Activated CD8-positive, alpha-beta T cell treated with anti-CD3 and anti-CD28 coated beads for 36 hours (primary cell): ENCODE measurements at regions not wholly inside any gene's neighbourhood (a gene's known extent, or its start where the extent isn't known, plus 50 kb on each side); places are given as distances from the start of the nearest gene placed in this dataset.

Experiments
- ATAC-seq: fragments of 200-7000 bp; cut with Tn5 transposase; one replicate; pipeline ENCODE4 v1.10.0; 2021; ENCODE audit warnings: mild to moderate bottlenecking, moderate library complexity
- CTCF ChIA-PET: fragments of 350-600 bp; sonication (Branson Sonifier 250); formaldehyde crosslinking; loops from one replicate; lab custom pipeline; 2021; ENCODE audit warnings: antibody characterized with exemption; lab: Charles Lee
- POLR2A ChIA-PET: fragments of 350-600 bp; sonication (Branson Sonifier 250); formaldehyde crosslinking; loops from one replicate; lab custom pipeline; 2021; ENCODE audit warnings: antibody characterized with exemption; lab: Charles Lee
- DNase-seq: peaks from one replicate; pipeline ENCODE4 v3.0.0-alpha.2; 2020
- H3K27ac Mint-ChIP-seq: one replicate; pipeline ENCODE4 v1.8.0; 2021; ENCODE audit warnings: mild to moderate bottlenecking, mixed read lengths
- H3K27me3 Mint-ChIP-seq: one replicate; pipeline ENCODE4 v1.8.0; 2021; ENCODE audit warnings: mixed read lengths
- H3K36me3 Mint-ChIP-seq: one replicate; pipeline ENCODE4 v1.8.0; 2021; ENCODE audit warnings: low read depth, mixed read lengths
- H3K4me1 Mint-ChIP-seq: one replicate; pipeline ENCODE4 v1.8.0; 2021; ENCODE audit warnings: low read depth, mixed read lengths
- H3K4me3 Mint-ChIP-seq: one replicate; pipeline ENCODE4 v1.8.0; 2021; ENCODE audit warnings: mild to moderate bottlenecking, moderate library complexity, mixed read lengths
- H3K9me3 Mint-ChIP-seq: one replicate; pipeline ENCODE4 v1.8.0; 2021; ENCODE audit warnings: mixed read lengths
- CTCF ChIP-seq: fragments of 200-600 bp; IDR thresholded peaks from one replicate; pipeline ENCODE4 v1.8.0; 2022; ENCODE audit warnings: antibody characterized with exemption, mild to moderate bottlenecking
- intact Hi-C: fragments of 100-400 bp; cut with micrococcal nuclease; formaldehyde crosslinking; loops from one replicate; pipeline ENCODE4 v1.10.0; 2022

GRCh38 chr2:128377071-128377910 is 58.6 kb upstream of the HS6ST1 start:
- Mint-ChIP-seq H3K4me1 (peaks cover 15% of the 10 kb centered on the region), H3K4me3 (no peak overlapping the region), H3K27ac (no peak overlapping the region), H3K27me3 (peaks cover 1% of the 10 kb centered on the region), H3K9me3 (no peaks in the 10 kb centered on the region), H3K36me3 (no peaks in the 10 kb centered on the region)
- ChIA-PET POLR2A (no interaction called here), CTCF (no interaction called here)
- ATAC-seq: no peak
- intact Hi-C loops: no loop called here
- DNase-seq: no peak
- no peak for TF ChIP-seq CTCF

DNA sequence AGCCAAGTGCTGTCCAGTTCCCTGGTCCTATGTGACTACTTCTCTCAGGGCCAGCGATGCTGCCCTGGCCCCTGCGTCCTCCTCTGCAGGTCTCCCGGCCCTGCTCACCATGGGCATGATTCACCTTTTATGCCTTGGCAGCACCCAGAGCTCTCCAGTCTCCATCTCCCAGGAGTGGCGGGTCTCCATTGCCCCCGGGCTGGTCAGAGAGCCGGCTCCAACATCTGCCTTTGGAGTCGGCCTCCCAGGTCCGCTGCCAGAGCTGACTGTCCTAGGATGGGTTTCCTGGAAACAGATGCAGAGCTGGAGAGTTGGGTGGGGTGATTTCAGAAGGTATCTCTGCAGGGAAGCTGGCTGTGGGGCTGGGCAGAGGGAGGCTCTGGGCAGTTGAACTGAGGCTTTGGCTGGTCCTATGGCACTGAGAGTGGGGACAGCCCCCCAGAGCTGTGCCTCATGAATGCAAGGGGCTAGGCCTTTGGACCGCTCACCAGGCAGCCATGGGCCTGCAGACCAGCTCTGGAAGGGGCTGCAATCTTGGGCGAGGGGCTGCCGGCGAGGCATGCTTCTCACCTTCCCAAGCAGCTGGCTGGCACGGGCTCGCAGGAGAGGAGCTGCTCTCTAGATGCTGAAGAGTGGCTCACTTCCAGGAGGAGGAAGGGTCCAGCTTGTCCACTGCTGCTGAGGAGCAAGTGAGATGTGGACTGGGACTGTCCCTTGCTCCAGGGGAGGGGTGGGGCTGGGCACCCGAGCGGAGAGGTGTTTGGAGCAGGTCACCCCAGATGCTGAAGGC is 59.8 kb upstream of the HS6ST1 start:
- intact Hi-C loops: no loop called here
- no peak for TF ChIP-seq CTCF
- H3K4me1 Mint-ChIP-seq: peaks cover 9% of the 10 kb centered on the region
- H3K27ac Mint-ChIP-seq: no peak overlapping the region
- DNase-seq (no peak), ATAC-seq (no peak)
- POLR2A ChIA-PET: no interaction called here
- H3K27me3 Mint-ChIP-seq: peaks cover 1% of the 10 kb centered on the region
- CTCF ChIA-PET: no interaction called here
- H3K36me3 Mint-ChIP-seq: no peaks in the 10 kb centered on the region
- no peak overlapping the region for H3K4me3 Mint-ChIP-seq
- no peaks in the 10 kb centered on the region for H3K9me3 Mint-ChIP-seq

GRCh38 chr2:128379021-128380015 is 60.6 kb upstream of the HS6ST1 start:
- no peak for TF ChIP-seq CTCF
- intact Hi-C loops: no loop called here
- Mint-ChIP-seq H3K36me3 (no peaks in the 10 kb centered on the region), H3K4me1 (peaks cover 9% of the 10 kb centered on the region), H3K27me3 (peaks cover 1% of the 10 kb centered on the region), H3K4me3 (no peak overlapping the region), H3K9me3 (no peaks in the 10 kb centered on the region), H3K27ac (no peak overlapping the region)
- ChIA-PET CTCF (no interaction called here), POLR2A (no interaction called here)
- no peak for ATAC-seq
- no peak for DNase-seq

- H3K36me3 Mint-ChIP-seq: no peaks in the 10 kb centered on the region
- peaks cover 1% of the 10 kb centered on the region for H3K27me3 Mint-ChIP-seq
- TF ChIP-seq CTCF: no peak
- no peak for DNase-seq
- H3K9me3 Mint-ChIP-seq: no peaks in the 10 kb centered on the region
- H3K4me3 Mint-ChIP-seq: no peak overlapping the region
- intact Hi-C loops: no loop called here
- ChIA-PET CTCF (no interaction called here), POLR2A (no interaction called here)
- no peak overlapping the region for H3K27ac Mint-ChIP-seq
- peaks cover 9% of the 10 kb centered on the region for H3K4me1 Mint-ChIP-seq
- no peak for ATAC-seq
Measured at GRCh38 chr2:128380061-128380889, 61.6 kb upstream of the HS6ST1 start.
